HG02759 (cell line): ENCODE measurements at regions not wholly inside any gene's neighbourhood (a gene's known extent, or its start where the extent isn't known, plus 50 kb on each side); places are given as distances from the start of the nearest gene placed in this dataset.

Experiments used
- ATAC-seq: cut with Tn5 transposase; IDR thresholded peaks from one replicate; pipeline ENCODE4 v1.9.1; 2021; ENCODE audit warnings: mild to moderate bottlenecking, moderate library complexity; ENCODE audit not compliant: unreplicated experiment

- no peak for ATAC-seq
Measured at GRCh38 chr13:111038887-111039286, 76.2 kb upstream of the ARHGEF7 start.

GRCh38 chr13:111037927-111038326 is 77.2 kb upstream of the ARHGEF7 start:
- ATAC-seq, result no peak

GRCh38 chr13:111036665-111037064 is 78.4 kb upstream of the ARHGEF7 start:
- no peak for ATAC-seq

GRCh38 chr13:111035861-111036260 is 79.2 kb upstream of the ARHGEF7 start:
- no peak for ATAC-seq

- ATAC-seq, result no peak
Measured at GRCh38 chr13:111034811-111035210, 80.3 kb upstream of the ARHGEF7 start.

GRCh38 chr13:111033172-111034130 is 81.7 kb upstream of the ARHGEF7 start:
- no peak for ATAC-seq

- no peak for ATAC-seq
Measured at GRCh38 chr13:111031531-111031961, 83.6 kb upstream of the ARHGEF7 start.

GRCh38 chr13:111029957-111030609 is 85.0 kb upstream of the ARHGEF7 start:
- ATAC-seq, result no peak

GRCh38 chr13:111027458-111028439 is 87.4 kb upstream of the ARHGEF7 start:
- no peak for ATAC-seq

- ATAC-seq, result no peak
Measured at GRCh38 chr13:111025310-111025709, 89.8 kb upstream of the ARHGEF7 start.

- ATAC-seq, result no peak
Measured at GRCh38 chr13:111022886-111023285, 92.2 kb upstream of the ARHGEF7 start.

GRCh38 chr13:111022241-111022640 is 92.9 kb upstream of the ARHGEF7 start:
- ATAC-seq, result no peak

GRCh38 chr13:111021270-111021669 is 93.8 kb upstream of the ARHGEF7 start:
- ATAC-seq, result no peak

GRCh38 chr13:111020546-111020945 is 94.6 kb upstream of the ARHGEF7 start:
- ATAC-seq, result no peak

- no peak for ATAC-seq
Measured at GRCh38 chr13:111020021-111020420, 95.1 kb upstream of the ARHGEF7 start.

- no peak for ATAC-seq
Measured at GRCh38 chr13:111017755-111018459, 97.2 kb upstream of the ARHGEF7 start.

GRCh38 chr13:111013196-111013595 is 98.3 kb upstream of the ANKRD10 start:
- ATAC-seq, result no peak

GRCh38 chr13:111011899-111012298 is 97.0 kb upstream of the ANKRD10 start:
- peak; percentile 45 for ATAC-seq

GRCh38 chr13:111008351-111008750 is 93.5 kb upstream of the ANKRD10 start:
- no peak for ATAC-seq

GRCh38 chr13:111007209-111007608 is 92.3 kb upstream of the ANKRD10 start:
- no peak for ATAC-seq
